ELF-1 (cell line): ENCODE measurements at regions not wholly inside any gene's neighbourhood (a gene's known extent, or its start where the extent isn't known, plus 50 kb on each side); places are given as distances from the start of the nearest gene placed in this dataset.
A peak's percentile ranks its signal among the peaks of the same experiment; 100 is the strongest.
"Not testable (repeated sequence)": the region's sequence is repeated elsewhere in the genome, so short reads cannot be mapped to it uniquely, and the experiment has no call there.

Experiments
- DNase-seq: peaks from one replicate; pipeline ENCODE4 v3.0.0-alpha.2; 2016; ENCODE audit warnings: low read depth, low spot score

GRCh38 chr20:4469910-4470309 is 216.3 kb upstream of the PRNP start:
- no peak for DNase-seq

- DNase-seq: no peak
These were observed 218.1 kb upstream of the PRNP start for GRCh38 chr20:4468114-4468513.

GRCh38 chr20:4465855-4466545 is 216.9 kb upstream of the ADRA1D start:
- DNase-seq: no peak

GRCh38 chr20:4465212-4465611 is 216.1 kb upstream of the ADRA1D start:
- DNase-seq: no peak

- DNase-seq: not testable (repeated sequence)
These were observed 213.7 kb upstream of the ADRA1D start for GRCh38 chr20:4462801-4463200.

- no peak for DNase-seq
These were observed 210.0 kb upstream of the ADRA1D start for GRCh38 chr20:4459081-4459480.

- DNase-seq: peak; percentile 31
These were observed 208.8 kb upstream of the ADRA1D start for GRCh38 chr20:4457566-4458543.

- DNase-seq: peak; percentile 52
These were observed 206.9 kb upstream of the ADRA1D start for GRCh38 chr20:4455996-4456395.

GRCh38 chr20:4455301-4455701 is 206.2 kb upstream of the ADRA1D start:
- DNase-seq: peak; percentile 49

GRCh38 chr20:4454111-4454510 is 205.0 kb upstream of the ADRA1D start:
- no peak for DNase-seq

- DNase-seq: no peak
These were observed 204.3 kb upstream of the ADRA1D start for GRCh38 chr20:4453359-4453758.

- no peak for DNase-seq
These were observed 202.5 kb upstream of the ADRA1D start for GRCh38 chr20:4451487-4452081.

GRCh38 chr20:4449957-4450715 is 201.0 kb upstream of the ADRA1D start:
- DNase-seq: peak; percentile 12

- no peak for DNase-seq
These were observed 196.7 kb upstream of the ADRA1D start for GRCh38 chr20:4445784-4446183.

- DNase-seq: no peak
These were observed 196.2 kb upstream of the ADRA1D start for GRCh38 chr20:4445331-4445730.

GRCh38 chr20:4444404-4444803 is 195.3 kb upstream of the ADRA1D start:
- DNase-seq: no peak

GRCh38 chr20:4443016-4443415 is 193.9 kb upstream of the ADRA1D start:
- DNase-seq: peak; percentile 8

- no peak for DNase-seq
These were observed 192.8 kb upstream of the ADRA1D start for GRCh38 chr20:4441871-4442270.

- no peak for DNase-seq
These were observed 192.1 kb upstream of the ADRA1D start for GRCh38 chr20:4441191-4441590.

- no peak for DNase-seq
These were observed 190.4 kb upstream of the ADRA1D start for GRCh38 chr20:4439461-4439860.

- DNase-seq: no peak
These were observed 188.0 kb upstream of the ADRA1D start for GRCh38 chr20:4437131-4437530.
